IPS DF 19.7 (cell line): ENCODE measurements at regions not wholly inside any gene's neighbourhood (a gene's known extent, or its start where the extent isn't known, plus 50 kb on each side); places are given as distances from the start of the nearest gene placed in this dataset.

ENCODE experiments used
- DNase-seq: peaks from one replicate; pipeline ENCODE4 v3.0.0-alpha.2; 2013; ENCODE audit warnings: low read depth, low spot score

DNA sequence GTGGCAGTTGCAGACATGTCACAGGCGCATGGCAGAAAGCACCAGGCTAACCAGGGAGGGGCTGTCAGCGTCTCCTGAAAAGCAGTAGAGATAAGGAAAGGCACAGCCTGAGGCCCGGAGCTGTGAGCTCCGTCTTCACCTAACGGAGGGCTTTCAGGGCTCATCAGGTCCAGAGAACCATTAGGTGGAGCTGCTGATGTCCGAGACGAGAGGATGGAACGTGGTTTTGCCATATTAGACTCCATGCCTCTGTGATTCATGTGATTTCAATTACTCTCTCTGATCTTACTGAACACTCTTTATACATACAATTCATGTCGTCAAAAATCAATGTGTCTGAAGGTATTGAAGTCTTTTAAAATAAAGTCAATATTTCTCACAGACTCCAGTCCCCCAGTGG is 120.3 kb upstream of the RAB6C start:
- DNase-seq: no peak

DNA sequence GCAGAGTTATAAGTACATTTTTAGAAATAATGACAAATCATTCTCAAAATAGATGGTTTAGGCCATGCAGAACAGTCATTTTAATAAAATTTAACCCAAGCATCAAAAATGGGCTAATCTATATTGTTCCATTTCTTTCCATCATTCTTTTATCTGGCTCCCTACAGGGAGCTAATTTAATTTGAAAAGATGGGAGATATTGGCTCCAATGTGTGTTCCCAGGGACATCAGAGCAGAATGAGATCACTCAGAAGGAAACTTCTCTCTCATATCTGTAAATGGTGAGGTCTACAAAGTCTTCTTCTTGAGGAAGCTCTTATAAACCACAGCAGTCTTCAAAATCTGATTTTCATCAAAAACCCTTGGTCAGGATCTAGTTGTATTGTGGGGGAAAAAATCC is 119.4 kb upstream of the RAB6C start:
- no peak for DNase-seq

GRCh38 chr2:129861666-129862288 is 117.7 kb upstream of the RAB6C start:
- no peak for DNase-seq

GRCh38 chr2:129862668-129863067 is 116.8 kb upstream of the RAB6C start:
- DNase-seq: no peak

- no peak for DNase-seq
Measured at GRCh38 chr2:129863350-129863749, 116.1 kb upstream of the RAB6C start.

- DNase-seq: no peak
Measured at GRCh38 chr2:129864719-129865118, 114.7 kb upstream of the RAB6C start.

DNA sequence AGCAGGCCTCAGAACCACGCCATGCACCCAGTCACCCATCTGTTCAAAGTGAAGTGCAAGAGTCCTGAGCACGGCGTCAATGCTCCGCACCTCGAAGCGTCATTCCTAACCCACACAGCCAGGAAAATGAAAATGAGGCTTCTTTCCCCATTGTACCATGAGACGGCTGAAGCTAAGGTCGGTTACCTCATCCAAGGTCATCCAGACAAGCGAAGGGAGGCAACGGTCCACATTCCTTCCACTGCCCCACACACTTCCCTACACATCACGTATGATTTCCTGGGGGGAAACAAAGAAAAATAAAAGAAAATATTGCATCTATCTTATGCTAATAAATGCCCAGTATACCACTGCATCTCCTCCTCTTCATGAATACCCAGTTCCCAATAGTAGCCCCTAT is 113.5 kb upstream of the RAB6C start:
- no peak for DNase-seq

DNA sequence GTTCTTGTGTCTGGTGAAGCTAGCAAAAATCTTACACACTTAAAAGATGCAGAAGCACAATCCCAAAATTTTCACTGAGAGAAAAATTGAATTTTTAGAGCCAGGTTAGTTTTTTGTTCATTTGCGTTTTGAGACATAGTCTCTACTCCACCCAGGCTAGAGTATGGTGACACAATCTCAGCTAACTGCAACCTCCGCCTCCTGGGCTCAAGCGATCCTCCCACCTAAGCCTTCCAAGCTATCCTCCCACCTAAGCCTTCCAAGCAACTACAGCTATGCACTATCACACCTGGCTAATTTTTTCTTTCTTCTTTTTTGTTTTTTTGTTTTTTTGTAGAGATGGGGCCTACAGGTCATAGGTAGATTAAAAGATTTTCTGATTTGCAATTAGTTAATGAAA is 113.1 kb upstream of the RAB6C start:
- DNase-seq: no peak

GRCh38 chr2:129868151-129868550 is 111.3 kb upstream of the RAB6C start:
- no peak for DNase-seq

DNA sequence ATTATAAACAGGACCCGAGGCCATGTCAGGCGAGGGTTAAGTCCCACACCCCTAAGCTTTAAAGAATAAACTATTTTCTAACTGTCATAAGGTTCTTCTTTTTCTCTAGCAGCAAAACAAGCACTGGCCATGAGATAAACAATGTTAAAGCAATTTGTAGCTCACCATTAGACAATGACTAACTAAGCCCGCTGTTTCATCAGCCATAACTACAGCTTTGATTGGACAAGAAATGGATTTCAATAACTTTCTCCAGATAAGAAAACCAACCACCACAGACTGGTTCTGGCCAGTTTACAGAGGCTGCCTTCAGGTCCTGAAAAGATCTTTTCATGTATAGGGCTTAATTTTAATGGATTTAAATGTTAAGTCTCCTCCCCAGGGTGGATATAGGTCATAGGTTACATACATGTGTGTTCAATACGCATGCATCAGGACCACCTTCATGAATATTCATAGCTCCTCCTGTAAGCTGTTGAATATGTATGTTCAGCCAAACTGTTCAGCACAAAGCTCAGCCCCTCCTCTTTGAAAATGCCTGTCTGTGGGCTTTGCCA is 108.7 kb upstream of the RAB6C start:
- DNase-seq: no peak

DNA sequence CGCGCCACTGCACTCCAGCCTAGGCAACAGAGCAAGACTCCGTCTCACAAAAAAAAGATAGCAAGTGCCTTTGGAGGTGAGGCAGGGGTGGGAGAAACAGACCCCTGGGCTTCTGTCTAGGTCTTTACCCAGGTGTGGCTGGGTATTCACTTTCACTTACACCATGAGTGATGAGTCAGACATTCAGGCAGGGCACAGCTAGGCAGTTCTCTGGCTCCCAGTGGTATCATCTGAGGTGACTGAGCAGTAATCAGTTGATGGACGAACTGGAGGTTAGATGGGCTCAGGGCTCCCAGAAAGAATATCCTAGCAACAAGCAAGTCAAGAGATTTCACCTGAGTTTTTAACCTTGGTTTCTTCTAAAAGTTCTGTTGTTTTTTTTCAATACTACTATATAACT is 107.0 kb upstream of the RAB6C start:
- no peak for DNase-seq

GRCh38 chr2:129876541-129876940 is 102.9 kb upstream of the RAB6C start:
- no peak for DNase-seq

GRCh38 chr2:129877289-129877741 is 102.2 kb upstream of the RAB6C start:
- DNase-seq: peak; percentile 68

DNA sequence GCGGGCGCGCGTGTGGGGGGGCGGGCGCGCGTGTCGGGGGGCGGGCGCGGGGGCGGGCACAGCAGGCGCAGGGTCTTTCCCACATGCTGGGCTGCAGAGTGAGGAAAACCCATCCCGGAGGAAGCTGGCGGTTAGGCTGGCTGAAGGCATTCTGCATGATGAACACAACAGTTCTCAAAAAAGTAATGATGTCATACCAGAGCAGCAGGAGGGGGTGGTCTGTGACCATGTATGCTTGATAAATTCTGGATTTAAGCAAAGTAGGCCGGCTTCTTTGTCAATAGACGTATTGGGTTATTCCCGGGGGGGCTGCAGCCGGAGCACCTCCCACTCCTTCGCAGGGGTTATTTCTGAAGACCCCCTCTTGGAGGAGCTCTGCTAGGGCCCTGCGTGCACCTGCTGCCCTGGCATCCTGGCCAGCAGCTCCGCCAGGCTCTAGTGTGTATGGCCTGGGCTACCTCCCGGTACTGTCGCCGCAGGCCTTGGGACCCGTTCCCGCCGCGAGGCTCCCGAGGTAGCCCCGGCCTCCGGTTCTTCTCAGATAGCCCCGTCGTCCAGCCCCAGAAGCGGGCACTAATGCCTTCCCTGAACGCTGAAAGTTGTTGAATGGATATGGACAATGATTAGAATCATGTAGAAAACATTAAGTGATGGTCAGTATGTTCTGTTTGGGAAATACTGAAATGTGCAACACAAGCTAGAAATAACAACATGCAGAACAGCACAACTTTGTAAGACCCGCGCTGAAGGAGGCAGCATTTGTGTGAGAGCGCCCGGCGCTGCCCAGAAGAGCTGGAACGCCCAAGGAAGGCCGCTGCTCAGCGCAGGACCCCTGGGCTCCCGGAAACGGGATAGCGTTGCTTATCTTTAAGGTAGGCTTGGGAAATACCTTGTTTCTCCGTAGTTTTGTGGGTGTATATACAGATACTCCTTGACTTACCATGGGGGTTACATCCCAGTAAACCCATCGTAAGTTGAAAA is 101.4 kb upstream of the RAB6C start:
- no peak for DNase-seq

DNA sequence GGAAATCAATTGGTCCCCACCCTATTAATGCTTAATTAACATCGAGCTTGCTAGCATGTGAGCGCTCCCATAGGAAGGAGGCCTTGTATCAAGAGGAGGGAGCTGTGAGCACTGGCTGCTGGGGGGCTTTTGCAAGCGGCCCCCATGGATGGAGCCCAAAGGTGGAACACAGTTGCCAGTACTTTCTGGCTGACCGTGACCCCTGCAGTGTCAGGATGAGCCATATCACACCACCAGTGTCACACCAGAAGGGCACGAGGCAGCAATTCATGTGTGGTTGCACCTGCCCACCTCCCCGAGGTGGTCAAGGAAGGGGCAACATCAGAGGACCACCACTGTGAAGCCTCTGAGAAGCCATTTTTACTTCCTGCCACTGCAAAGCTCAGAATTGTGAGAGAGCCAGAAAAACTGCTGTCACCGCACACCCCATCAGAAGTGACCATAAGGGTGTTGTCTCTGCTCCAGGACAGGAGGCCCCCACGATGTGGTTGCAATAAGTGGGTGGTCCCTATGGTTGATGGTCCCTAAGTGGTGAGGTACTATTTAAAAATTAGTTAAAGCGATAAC is 99.8 kb upstream of the RAB6C start:
- no peak for DNase-seq

DNA sequence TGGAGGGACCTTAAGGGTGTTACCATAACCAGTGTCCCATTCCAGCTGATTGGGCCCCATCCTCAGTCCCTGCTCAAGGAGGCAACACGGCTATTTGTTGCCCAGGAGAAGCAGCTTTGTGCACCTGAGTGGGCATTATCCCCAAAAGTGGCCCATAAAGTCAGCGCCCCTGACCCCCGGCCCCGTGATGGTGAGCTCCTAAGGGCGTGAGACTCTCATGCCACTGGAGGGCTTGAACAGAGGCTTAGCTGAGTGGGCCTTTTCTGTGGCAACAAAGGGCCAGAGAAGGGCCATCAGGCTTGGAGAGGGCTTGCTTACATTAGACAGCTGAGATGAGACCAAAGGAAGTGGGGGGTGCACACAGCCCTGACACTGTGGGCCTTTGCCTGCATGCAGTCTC is 99.2 kb upstream of the RAB6C start:
- DNase-seq: no peak

DNA sequence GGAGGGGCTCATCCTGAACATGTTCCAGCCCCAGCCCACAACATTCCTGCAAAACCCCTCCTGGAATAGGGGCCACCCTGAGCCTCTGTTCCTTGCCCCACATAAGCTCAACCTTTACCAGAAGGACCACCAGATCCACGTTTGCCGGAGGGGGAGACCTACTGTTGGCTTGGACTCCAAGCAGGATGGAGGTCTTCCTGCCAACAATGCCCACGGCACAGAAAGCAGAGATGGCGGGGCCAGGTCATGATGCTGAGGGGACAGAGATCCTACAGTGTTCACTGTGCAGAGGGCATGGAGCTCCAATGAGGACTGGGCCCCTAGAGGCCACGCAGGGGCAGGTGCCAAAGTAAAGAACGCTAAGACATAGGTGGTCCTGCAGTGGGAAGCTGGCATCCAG is 98.5 kb upstream of the RAB6C start:
- DNase-seq: no peak

DNA sequence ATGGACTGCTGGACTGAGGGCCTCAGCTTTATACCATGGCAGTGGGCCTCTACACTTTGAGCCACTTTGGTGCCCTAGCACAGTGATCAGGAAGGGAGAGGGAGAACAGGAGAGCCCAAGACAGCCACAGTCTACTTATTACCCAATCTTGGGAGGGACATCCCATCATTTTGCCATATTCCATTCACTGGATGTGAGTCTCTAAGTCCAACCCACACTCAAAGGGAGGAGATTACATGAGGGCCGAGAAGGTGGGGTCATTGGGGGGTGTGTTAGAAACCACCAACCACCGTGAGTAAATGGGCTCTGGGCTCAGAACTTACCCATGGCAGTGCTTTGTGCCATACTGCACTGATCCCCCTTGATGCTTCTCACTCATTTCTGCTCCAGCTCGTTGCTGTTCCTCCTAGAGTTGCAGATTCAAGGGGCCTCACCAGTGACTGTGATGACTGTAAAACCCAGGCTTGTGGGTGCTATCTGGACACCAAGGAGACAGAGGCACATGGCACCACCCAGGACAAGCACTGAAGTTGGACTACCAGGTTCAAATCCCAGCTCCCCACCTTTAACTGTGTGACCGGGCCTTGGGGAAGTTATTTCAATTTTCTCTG is 97.6 kb upstream of the RAB6C start:
- no peak for DNase-seq

GRCh38 chr2:129882476-129882875 is 97.0 kb upstream of the RAB6C start:
- no peak for DNase-seq

DNA sequence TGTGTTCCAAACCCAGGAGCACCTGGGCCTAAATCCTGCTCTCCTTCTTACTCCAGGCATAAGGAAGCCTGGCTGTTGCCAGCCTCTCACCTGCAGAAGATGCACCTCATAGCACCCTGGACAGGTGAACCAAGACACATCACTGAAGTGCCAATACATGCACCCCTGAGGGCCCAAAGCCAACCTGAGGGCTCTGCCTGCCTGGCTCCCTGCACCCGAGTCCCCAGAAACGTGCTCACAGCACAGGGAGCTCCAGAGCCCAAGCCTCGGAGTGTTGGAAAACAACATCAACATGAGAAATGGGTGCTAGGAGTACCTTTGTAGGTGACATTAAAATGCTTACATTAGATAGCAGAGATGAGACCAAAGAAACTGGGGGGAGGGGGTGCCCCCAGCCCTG is 96.3 kb upstream of the RAB6C start:
- no peak for DNase-seq

GRCh38 chr2:129884221-129884786 is 95.2 kb upstream of the RAB6C start:
- no peak for DNase-seq

DNA sequence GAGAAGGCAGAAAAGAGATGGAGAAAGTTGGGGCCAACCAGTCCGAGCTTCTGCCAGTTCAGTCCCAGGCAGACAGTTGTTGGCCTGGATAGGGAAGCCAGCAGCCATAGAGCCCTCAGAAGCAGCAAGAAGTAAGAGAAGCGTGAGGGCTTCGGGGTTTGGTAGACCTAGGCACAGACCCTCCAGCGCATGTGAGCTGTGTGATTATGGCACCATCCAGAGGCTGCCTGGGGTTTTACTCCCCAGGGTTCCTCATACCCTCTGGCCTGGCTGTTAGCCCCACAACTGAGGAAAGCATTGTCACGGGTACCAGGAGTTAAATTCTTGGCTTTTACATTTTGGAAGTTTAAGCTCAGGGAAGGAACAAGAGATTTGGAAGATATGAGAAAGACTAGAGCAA is 93.7 kb upstream of the RAB6C start:
- DNase-seq: no peak
